H9 (cell line): ENCODE measurements at regions not wholly inside any gene's neighbourhood (a gene's known extent, or its start where the extent isn't known, plus 50 kb on each side); places are given as distances from the start of the nearest gene placed in this dataset.

Source experiments
- DNase-seq: peaks from one replicate; pipeline ENCODE4 v3.0.0-alpha.2; 2017
- H2AFZ ChIP-seq: one replicate; pipeline ENCODE4 v1.6.1; 2013; ENCODE audit warnings: mild to moderate bottlenecking, low read length, control low read depth, moderate library complexity
- H2AK5ac ChIP-seq: 2 replicates; pipeline ENCODE4 v1.6.1; 2013; ENCODE audit warnings: low read length, control low read depth, mixed read lengths; ENCODE audit not compliant: insufficient read length
- H2BK120ac ChIP-seq: one replicate; pipeline ENCODE4 v1.6.1; 2013; ENCODE audit warnings: low read depth, mild to moderate bottlenecking, low read length, control low read depth, inconsistent platforms; ENCODE audit not compliant: poor library complexity, severe bottlenecking
- H2BK12ac ChIP-seq: 2 replicates; pipeline ENCODE4 v1.6.1; 2013; ENCODE audit warnings: low read length, control low read depth, mixed read lengths, low read depth; ENCODE audit not compliant: insufficient read length
- H2BK15ac ChIP-seq: 2 replicates; pipeline ENCODE4 v1.6.1; 2013; ENCODE audit warnings: low read depth, low read length, control low read depth
- H2BK20ac ChIP-seq: one replicate; pipeline ENCODE4 v1.6.1; 2013; ENCODE audit warnings: low read depth, mild to moderate bottlenecking, low read length, control low read depth, inconsistent platforms; ENCODE audit not compliant: poor library complexity, severe bottlenecking
- H2BK5ac ChIP-seq: 2 replicates; pipeline ENCODE4 v1.6.1; 2013; ENCODE audit warnings: low read length, control low read depth, mixed read lengths; ENCODE audit not compliant: insufficient read length
- H3K14ac ChIP-seq: 2 replicates; pipeline ENCODE4 v1.6.1; 2013; ENCODE audit warnings: low read length, control low read depth; ENCODE audit not compliant: insufficient read depth
- H3K18ac ChIP-seq: 2 replicates; pipeline ENCODE4 v1.6.1; 2013; ENCODE audit warnings: low read depth, mild to moderate bottlenecking, mixed read lengths, low read length, control low read depth; ENCODE audit not compliant: insufficient read length
- H3K23ac ChIP-seq: 2 replicates; pipeline ENCODE4 v1.6.1; 2013; ENCODE audit warnings: low read length, control low read depth, mixed read lengths, low read depth; ENCODE audit not compliant: insufficient read length
- H3K23me2 ChIP-seq: 2 replicates; pipeline ENCODE4 v1.6.1; 2013; ENCODE audit warnings: low read depth, mild to moderate bottlenecking, mixed read lengths, low read length, control low read depth; ENCODE audit not compliant: insufficient read length, poor library complexity, severe bottlenecking
- H3K27ac ChIP-seq: 2 replicates; pipeline ENCODE4 v1.5.1; 2013; ENCODE audit warnings: low read length, control low read depth, mixed read lengths, low read depth; ENCODE audit not compliant: insufficient read length
- H3K27me3 ChIP-seq: 2 replicates; pipeline ENCODE4 v1.6.1; 2013; ENCODE audit warnings: low read length, control low read depth, inconsistent platforms; ENCODE audit not compliant: insufficient read depth
- H3K4ac ChIP-seq: 2 replicates; pipeline ENCODE4 v1.6.1; 2013; ENCODE audit warnings: low read depth, mild to moderate bottlenecking, control low read depth, inconsistent platforms, low read length, moderate library complexity
- H3K4me1 ChIP-seq: 2 replicates; pipeline ENCODE4 v1.6.1; 2013; ENCODE audit warnings: low read length, control low read depth, inconsistent platforms; ENCODE audit not compliant: insufficient read depth
- H3K4me2 ChIP-seq: 2 replicates; pipeline ENCODE4 v1.6.1; 2013; ENCODE audit warnings: low read length, control low read depth, mixed read lengths; ENCODE audit not compliant: insufficient read length, insufficient read depth
- H3K56ac ChIP-seq: 2 replicates; pipeline ENCODE4 v1.6.1; 2013; ENCODE audit warnings: low read depth, mild to moderate bottlenecking, mixed read lengths, low read length, control low read depth; ENCODE audit not compliant: insufficient read length
- H3K79me1 ChIP-seq: 2 replicates; pipeline ENCODE4 v1.6.1; 2013; ENCODE audit warnings: low read depth, mild to moderate bottlenecking, moderate library complexity, low read length, control low read depth, inconsistent platforms; ENCODE audit not compliant: insufficient read depth, poor library complexity, severe bottlenecking
- H3K79me2 ChIP-seq: 2 replicates; pipeline ENCODE4 v1.6.1; 2013; ENCODE audit warnings: low read length, control low read depth, inconsistent platforms; ENCODE audit not compliant: insufficient read depth
- H3K9ac ChIP-seq: 2 replicates; pipeline ENCODE4 v1.6.1; 2013; ENCODE audit warnings: low read length, control low read depth, mixed read lengths; ENCODE audit not compliant: insufficient read length; ENCODE audit errors: extremely low read depth
- H3K9me3 ChIP-seq: one replicate; pipeline ENCODE4 v1.6.1; 2013; ENCODE audit warnings: low read depth, low read length, inconsistent platforms; ENCODE audit not compliant: control insufficient read depth
- H3T11ph ChIP-seq: one replicate; pipeline ENCODE4 v1.6.1; 2013; ENCODE audit warnings: mild to moderate bottlenecking, low read length, control low read depth, inconsistent platforms
- H4K20me1 ChIP-seq: one replicate; pipeline ENCODE4 v1.6.1; 2013; ENCODE audit not compliant: control insufficient read depth, insufficient read length, insufficient read depth
- H4K5ac ChIP-seq: 2 replicates; pipeline ENCODE4 v1.6.1; 2013; ENCODE audit warnings: low read depth, mild to moderate bottlenecking, mixed read lengths, low read length, control low read depth; ENCODE audit not compliant: insufficient read length
- H4K8ac ChIP-seq: replicated peaks from 2 replicates; pipeline ENCODE4 v1.6.1; 2013; ENCODE audit warnings: low read length, control low read depth, mixed read lengths, low read depth; ENCODE audit not compliant: insufficient read length
- H4K91ac ChIP-seq: 2 replicates; pipeline ENCODE4 v1.6.1; 2013; ENCODE audit warnings: low read depth, mild to moderate bottlenecking, moderate library complexity, mixed read lengths, low read length, control low read depth; ENCODE audit not compliant: insufficient read length
- H3K27ac Mint-ChIP-seq, 3 experiments: 2 replicates in 2 of 3; 3 replicates in 1 of 3; pipeline ENCODE4 v1.8.0; 2020 to 2021; ENCODE audit warnings: mixed read lengths in 3 of 3, mild to moderate bottlenecking in 1 of 3, moderate library complexity in 1 of 3
- H3K27me3 Mint-ChIP-seq: 2 replicates; pipeline ENCODE4 v1.8.0; 2021; ENCODE audit warnings: low read depth, mild to moderate bottlenecking, moderate library complexity, mixed read lengths
- H3K36me3 Mint-ChIP-seq, 3 experiments: 2 replicates in 2 of 3; 3 replicates in 1 of 3; pipeline ENCODE4 v1.8.0; 2020 to 2021; ENCODE audit warnings: low read depth in 3 of 3, mixed read lengths in 3 of 3; ENCODE audit not compliant: insufficient read depth in 1 of 3
- H3K4me1 Mint-ChIP-seq, 2 experiments: 2 replicates each; pipeline ENCODE4 v1.8.0; 2020; ENCODE audit warnings: mixed read lengths in 2 of 2
- H3K4me3 Mint-ChIP-seq, 2 experiments: 2 replicates in 1 of 2; 3 replicates in 1 of 2; pipeline ENCODE4 v1.8.0; 2020 to 2021; ENCODE audit warnings: mild to moderate bottlenecking in 2 of 2, mixed read lengths in 2 of 2, moderate library complexity in 1 of 2
- H3K9me3 Mint-ChIP-seq, 2 experiments: 2 replicates in 1 of 2; 3 replicates in 1 of 2; pipeline ENCODE4 v1.8.0; 2020; ENCODE audit warnings: mild to moderate bottlenecking in 2 of 2, mixed read lengths in 2 of 2, moderate library complexity in 1 of 2
- CTCF ChIP-seq: fragments of 200-600 bp; sonication (generic); conservative IDR thresholded peaks from 3 replicates; pipeline ENCODE4 v1.8.0; 2021; ENCODE audit warnings: antibody characterized with exemption, mild to moderate bottlenecking
- WGBS: extraction: QIAGEN DNeasy Blood & Tissue Kit; methylation state at CpG from one replicate; pipeline ENCODE4 v1.1.7; 2013; ENCODE audit warnings: missing lambda C conversion rate, low lambda C conversion rate, mixed read lengths; ENCODE audit not compliant: insufficient read length; ENCODE audit errors: extremely low coverage; 5-methylcytosine and 5-hydroxymethylcytosine counted together

- no peak overlapping the region for H4K5ac ChIP-seq
- no CpG with 5 or more reads among the region's 9 CpGs for WGBS
- no peak overlapping the region for H3K27ac ChIP-seq
- no peak overlapping the region for H3K23ac ChIP-seq
- no peaks in the 10 kb centered on the region; a peak in 1 of 7 replicates for H3K36me3 Mint-ChIP-seq
- H3K79me2 ChIP-seq: no peaks in the 10 kb centered on the region
- H4K8ac ChIP-seq: no peak overlapping the region
- H2AFZ ChIP-seq: no peak overlapping the region
- no peaks in the 10 kb centered on the region for H3K27me3 Mint-ChIP-seq
- no peaks in the 10 kb centered on the region for H3K9me3 Mint-ChIP-seq
- 0 out of 4 replicates have a peak, but pooled peaks cover 0 to 2% of the 10 kb centered on the region in 2 experiments for H3K4me1 Mint-ChIP-seq
- DNase-seq: no peak
- H2BK12ac ChIP-seq: no peak overlapping the region
- H3K4me1 ChIP-seq: no peaks in the 10 kb centered on the region
- H3K9me3 ChIP-seq: no peaks in the 10 kb centered on the region
- H2BK15ac ChIP-seq: no peak overlapping the region
- no peak overlapping the region for H3K4me3 Mint-ChIP-seq
- no peak overlapping the region for H2AK5ac ChIP-seq
- H3K56ac ChIP-seq: no peak overlapping the region
- H2BK120ac ChIP-seq: no peak overlapping the region
- no peak overlapping the region for H3K4ac ChIP-seq
- no peak overlapping the region for H3K27ac Mint-ChIP-seq
- no peak overlapping the region for H4K91ac ChIP-seq
- no peak overlapping the region for H3T11ph ChIP-seq
- H3K4me2 ChIP-seq: no peak overlapping the region
- H3K9ac ChIP-seq: no peak overlapping the region
- no peak overlapping the region for H3K18ac ChIP-seq
- H4K20me1 ChIP-seq: no peaks in the 10 kb centered on the region
- H2BK20ac ChIP-seq: no peak overlapping the region
- H3K23me2 ChIP-seq: no peaks in the 10 kb centered on the region
- no peak overlapping the region for H2BK5ac ChIP-seq
- H3K79me1 ChIP-seq: no peaks in the 10 kb centered on the region
- no peak for TF ChIP-seq CTCF
- H3K27me3 ChIP-seq: no peaks in the 10 kb centered on the region
- no peak overlapping the region for H3K14ac ChIP-seq
Measured at GRCh38 chr7:54343511-54343910, 198.7 kb upstream of the VSTM2A start.
